K562 (cell line): ENCODE measurements at regions not wholly inside any gene's neighbourhood (a gene's known extent, or its start where the extent isn't known, plus 50 kb on each side); places are given as distances from the start of the nearest gene placed in this dataset.

ENCODE experiments used
- ATAC-seq: fragments of 200-7000 bp; cut with Tn5 transposase; 3 replicates; pipeline ENCODE4 v1.9.1; 2020; ENCODE audit warnings: moderate library complexity
- BruUV-seq: library from RNA; stranded (reverse); fragments of 400-500 nt; replicated peaks from 2 replicates; lab custom pipeline; 2021; lab: Mats Ljungman, UMichigan
- CTCF ChIA-PET: fragments of 300-600 bp; formaldehyde crosslinking; extraction: SDS; loops from one replicate; lab custom pipeline; 2021; ENCODE audit warnings: low intra/inter-chr PET ratio; lab: Yijun Ruan, JAX
- POLR2A ChIA-PET: fragments of 300-600, 350-650 bp; sonication (Branson Sonifier 250); formaldehyde crosslinking; extraction: SDS; loops from one replicate; lab custom pipeline; 2021; ENCODE audit warnings: antibody characterized with exemption, inconsistent platforms; lab: Yijun Ruan, JAX
- DNase-seq, 4 experiments: peaks; one replicate each; pipeline versions ENCODE4 v3.0.0 to v3.0.0-alpha.2; 2011 to 2018; ENCODE audit warnings: low spot score in 3 of 4, mixed read lengths in 3 of 4; ENCODE audit errors: extremely low read depth in 1 of 4
- FAIRE-seq: peaks from 2 replicates; lab custom pipeline; 2011; peaks lifted over from hg19 to GRCh38; lab: Jason Lieb, UNC
- H2AFZ ChIP-seq: 2 replicates; pipeline ENCODE4 v1.6.0; 2011; ENCODE audit warnings: low read depth, low read length, control low read depth, inconsistent platforms
- H3K27ac ChIP-seq: fragments of 200-600 bp; 3 replicates; pipeline ENCODE4 v1.8.0; 2011; ENCODE audit warnings: low read depth, mild to moderate bottlenecking, control low read depth, inconsistent platforms, low read length, moderate library complexity, mixed read lengths; ENCODE audit errors: extremely low read depth
- H3K27me3 ChIP-seq, 2 experiments: fragments of 300-600 bp in 1 of 2; 2 replicates in 1 of 2; 3 replicates in 1 of 2; pipeline versions ENCODE4 v1.6.0 to v1.8.0; 2011; ENCODE audit warnings: inconsistent platforms in 2 of 2, low read length in 2 of 2, mild to moderate bottlenecking in 1 of 2, mixed read lengths in 1 of 2, moderate library complexity in 1 of 2; ENCODE audit not compliant: control insufficient read depth in 2 of 2, insufficient read depth in 2 of 2
- H3K36me3 ChIP-seq: fragments of 300-600 bp; 3 replicates; pipeline ENCODE4 v1.8.0; 2011; ENCODE audit warnings: mild to moderate bottlenecking, low read length, inconsistent platforms; ENCODE audit not compliant: control insufficient read depth, insufficient read depth
- H3K4me1 ChIP-seq, 2 experiments: fragments of 200-600 bp in 1 of 2; replicated peaks in 1 of 2; 2 replicates in 1 of 2; 3 replicates in 1 of 2; pipeline versions ENCODE4 v1.5.1 to v1.8.0; 2011; ENCODE audit warnings: inconsistent platforms in 2 of 2, low read length in 2 of 2, mild to moderate bottlenecking in 1 of 2, mixed read lengths in 1 of 2, moderate library complexity in 1 of 2; ENCODE audit not compliant: control insufficient read depth in 2 of 2, insufficient read depth in 2 of 2
- H3K4me2 ChIP-seq: 2 replicates; pipeline ENCODE4 v1.6.1; 2011; ENCODE audit warnings: low read length, control low read depth, inconsistent platforms, mixed read lengths; ENCODE audit not compliant: insufficient read depth
- H3K4me3 ChIP-seq: fragments of 200-600 bp; sonication (generic), shearing (Covaris generic); 2 replicates; pipeline ENCODE4 v1.5.1; 2016; ENCODE audit warnings: control low read depth, inconsistent platforms
- H3K79me2 ChIP-seq: fragments of 200-600 bp; 3 replicates; pipeline ENCODE4 v1.8.0; 2011; ENCODE audit warnings: low read length, inconsistent platforms; ENCODE audit not compliant: control insufficient read depth, insufficient read depth
- H3K9ac ChIP-seq, 2 experiments: 2 replicates each; pipeline versions ENCODE4 v1.6.0 to v1.6.1; 2011; ENCODE audit warnings: low read depth in 2 of 2, low read length in 2 of 2, control low read depth in 1 of 2, inconsistent platforms in 1 of 2, mild to moderate bottlenecking in 1 of 2, mixed read lengths in 1 of 2; ENCODE audit not compliant: insufficient read depth in 1 of 2
- H3K9me1 ChIP-seq: one replicate; pipeline ENCODE4 v1.6.0; 2011; ENCODE audit warnings: inconsistent platforms, mild to moderate bottlenecking, low read length, moderate library complexity; ENCODE audit not compliant: control insufficient read depth, insufficient read depth
- H3K9me3 ChIP-seq: replicated peaks from 2 replicates; pipeline ENCODE4 v1.5.1; 2011; ENCODE audit warnings: low read depth, low read length, inconsistent platforms; ENCODE audit not compliant: control insufficient read depth, insufficient read depth
- H4K20me1 ChIP-seq: replicated peaks from 2 replicates; pipeline ENCODE4 v1.6.1; 2011; ENCODE audit warnings: low read length, inconsistent platforms, mixed read lengths; ENCODE audit not compliant: control insufficient read depth, insufficient read depth
- EP300 ChIP-seq: IDR thresholded peaks from 2 replicates; pipeline ENCODE4 v1.6.1; 2012; ENCODE audit warnings: low read length, improper control_type of control experiment
- WHSC1 ChIP-seq: IDR thresholded peaks from one replicate; pipeline ENCODE4 v1.6.1; 2012; ENCODE audit warnings: low read length, control low read depth, inconsistent platforms
- ZBTB33 ChIP-seq: sonication (generic); formaldehyde crosslinking; IDR thresholded peaks from 2 replicates; pipeline ENCODE4 v1.8.1; 2023; ENCODE audit warnings: mild to moderate bottlenecking, missing genetic modification reagents
- ZNF696 ChIP-seq: fragments of 250-450 bp; sonication (Bioruptor Pico); conservative IDR thresholded peaks from 2 replicates; pipeline ENCODE4 v1.4.0; 2020; ENCODE audit warnings: mild to moderate bottlenecking, moderate library complexity
- WGBS: fragments of 100-300 bp; shearing (Covaris generic); methylation state at CpG from one replicate; pipeline ENCODE4 v1.1.6; 2016; ENCODE audit warnings: low coverage, mixed read lengths; ENCODE audit not compliant: insufficient coverage; ENCODE audit errors: missing lambda C conversion rate; 5-methylcytosine and 5-hydroxymethylcytosine counted together
- in situ Hi-C: fragments of 300-500 bp; cut with MboI; formaldehyde crosslinking; loops from 4 replicates; pipeline ENCODE4 v1.15.0; 2018; ENCODE audit warnings: inconsistent platforms, mixed read lengths
- intact Hi-C: fragments of 100-400 bp; cut with micrococcal nuclease; formaldehyde crosslinking; loops from 2 replicates; pipeline ENCODE4 v1.14.2; 2022

DNA sequence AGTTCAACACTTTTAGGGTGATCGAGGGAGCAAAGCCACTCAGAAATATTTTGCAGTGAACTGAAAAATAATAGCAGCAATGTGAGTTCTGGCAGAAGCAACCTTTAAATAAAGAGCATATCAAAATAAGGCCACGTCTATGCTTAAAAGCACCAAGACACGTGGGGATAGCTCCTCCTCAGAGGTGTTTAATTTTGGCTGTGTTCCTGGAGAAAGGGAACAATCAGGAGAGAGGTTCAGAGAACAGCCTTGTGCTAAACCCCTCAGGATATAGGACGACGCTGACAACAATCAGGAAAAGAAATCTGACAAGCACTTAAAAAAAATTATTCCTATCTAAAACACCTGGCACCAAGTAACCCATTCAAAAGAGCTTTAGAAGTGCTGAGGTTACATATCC is 471.9 kb upstream of the CELF2 start:
- TF ChIP-seq WHSC1 (no peak), ZNF696 (no peak), ZBTB33 (no peak), EP300 (no peak)
- intact Hi-C loops, result no loop called here
- POLR2A ChIA-PET, result no interaction called here
- no peak overlapping the region for H3K4me2 ChIP-seq
- H3K79me2 ChIP-seq, result no peaks in the 10 kb centered on the region
- ATAC-seq (no peak), FAIRE-seq (no peak), DNase-seq (no peak)
- no peak overlapping the region for H3K27ac ChIP-seq
- no peaks in the 10 kb centered on the region for H3K9me1 ChIP-seq
- no peak overlapping the region for H3K9ac ChIP-seq
- CTCF ChIA-PET, result no interaction called here
- H3K36me3 ChIP-seq, result no peaks in the 10 kb centered on the region
- H3K4me3 ChIP-seq, result no peak overlapping the region
- no TSS peak for BruUV-seq
- no peak overlapping the region for H2AFZ ChIP-seq
- in situ Hi-C loops, result no loop called here
- H3K4me1 ChIP-seq, result no peaks in the 10 kb centered on the region
- H3K9me3 ChIP-seq, result no peaks in the 10 kb centered on the region
- H3K27me3 ChIP-seq, result no peaks in the 10 kb centered on the region
- H4K20me1 ChIP-seq, result no peaks in the 10 kb centered on the region
- 0% methylated on average over 5 of the region's 5 CpGs for WGBS
